PFSK-1 (cell line): ENCODE measurements at regions not wholly inside any gene's neighbourhood (a gene's known extent, or its start where the extent isn't known, plus 50 kb on each side); places are given as distances from the start of the nearest gene placed in this dataset.

Source experiments
- POLR2AphosphoS5 ChIP-seq: IDR thresholded peaks from 2 replicates; pipeline ENCODE4 v1.6.1; 2012; ENCODE audit warnings: low read depth, mild to moderate bottlenecking, control low read depth, low read length, moderate library complexity
- REST ChIP-seq, 2 experiments: IDR thresholded peaks; 2 replicates each; pipeline versions ENCODE4 v1.6.1 to v1.8.0; 2011 to 2012; ENCODE audit warnings: low read depth in 2 of 2, low read length in 2 of 2, control low read depth in 1 of 2, inconsistent platforms in 1 of 2, mild to moderate bottlenecking in 1 of 2, moderate library complexity in 1 of 2; ENCODE audit not compliant: insufficient read depth in 1 of 2
- SIN3A ChIP-seq: IDR thresholded peaks from 2 replicates; pipeline ENCODE4 v1.6.1; 2012; ENCODE audit warnings: mild to moderate bottlenecking, low read length, moderate library complexity, borderline replicate concordance; ENCODE audit not compliant: insufficient read depth

GRCh38 chr1:95954585-95954984 is 720.6 kb downstream of the RWDD3 start:
- TF ChIP-seq POLR2AphosphoS5: no peak
- no peak for TF ChIP-seq SIN3A
- TF ChIP-seq REST (IDR thresholded peaks at IDR 0.05; ENCODE audit: insufficient read depth in 1 of 2, low read depth in 2 of 2, low read length in 2 of 2): no peak
